HUES48 (cell line): ENCODE measurements at regions not wholly inside any gene's neighbourhood (a gene's known extent, or its start where the extent isn't known, plus 50 kb on each side); places are given as distances from the start of the nearest gene placed in this dataset.

Experiments
- H3K27ac ChIP-seq: one replicate; pipeline ENCODE4 v1.7.0; 2013; ENCODE audit warnings: low read depth, low read length, inconsistent platforms
- H3K27me3 ChIP-seq: 2 replicates; pipeline ENCODE4 v1.6.1; 2013; ENCODE audit warnings: mild to moderate bottlenecking, low read length; ENCODE audit not compliant: control insufficient read depth, insufficient read depth
- H3K36me3 ChIP-seq: 2 replicates; pipeline ENCODE4 v1.6.1; 2013; ENCODE audit warnings: low read length; ENCODE audit not compliant: control insufficient read depth, insufficient read depth
- H3K4me1 ChIP-seq: 2 replicates; pipeline ENCODE4 v1.6.1; 2013; ENCODE audit warnings: mild to moderate bottlenecking, low read length; ENCODE audit not compliant: control insufficient read depth, insufficient read depth
- H3K4me3 ChIP-seq: 2 replicates; pipeline ENCODE4 v1.5.1; 2013; ENCODE audit warnings: mild to moderate bottlenecking, low read depth, low read length
- H3K9ac ChIP-seq: 2 replicates; pipeline ENCODE4 v1.6.1; 2013; ENCODE audit warnings: mild to moderate bottlenecking, low read depth, low read length, moderate library complexity
- H3K9me3 ChIP-seq: 2 replicates; pipeline ENCODE4 v1.6.1; 2013; ENCODE audit warnings: low read length; ENCODE audit not compliant: control insufficient read depth, insufficient read depth

DNA sequence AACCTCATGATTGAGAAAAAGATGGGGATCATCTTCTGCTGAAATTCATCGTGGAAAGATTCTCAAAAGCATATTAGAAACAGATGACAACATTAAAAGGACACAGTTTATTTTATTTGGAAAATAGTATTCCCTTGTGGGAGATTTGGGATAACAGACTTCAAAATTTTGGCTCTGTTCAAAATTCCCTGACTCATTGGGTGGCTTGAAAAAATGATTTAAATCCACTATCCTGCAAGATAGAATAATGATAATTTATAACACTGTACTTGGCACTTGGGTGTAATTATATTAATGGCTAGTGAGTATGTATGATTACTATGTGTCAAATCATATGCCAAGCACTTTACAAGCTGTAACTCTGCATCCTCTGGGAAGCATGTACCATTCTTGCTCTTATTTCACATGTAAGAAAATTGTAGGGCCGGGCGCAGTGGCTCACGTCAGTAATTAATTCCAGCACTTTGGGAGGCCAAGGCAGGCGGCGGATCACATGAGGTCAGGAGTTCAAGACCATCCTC lies 128.8 kb downstream of the LMNTD1 start:
- no peaks in the 10 kb centered on the region for H3K36me3 ChIP-seq
- H3K4me1 ChIP-seq = no peaks in the 10 kb centered on the region
- H3K9ac ChIP-seq = no peak overlapping the region
- H3K27ac ChIP-seq = no peak overlapping the region
- no peak overlapping the region for H3K4me3 ChIP-seq
- H3K27me3 ChIP-seq = no peaks in the 10 kb centered on the region
- H3K9me3 ChIP-seq = no peaks in the 10 kb centered on the region

DNA sequence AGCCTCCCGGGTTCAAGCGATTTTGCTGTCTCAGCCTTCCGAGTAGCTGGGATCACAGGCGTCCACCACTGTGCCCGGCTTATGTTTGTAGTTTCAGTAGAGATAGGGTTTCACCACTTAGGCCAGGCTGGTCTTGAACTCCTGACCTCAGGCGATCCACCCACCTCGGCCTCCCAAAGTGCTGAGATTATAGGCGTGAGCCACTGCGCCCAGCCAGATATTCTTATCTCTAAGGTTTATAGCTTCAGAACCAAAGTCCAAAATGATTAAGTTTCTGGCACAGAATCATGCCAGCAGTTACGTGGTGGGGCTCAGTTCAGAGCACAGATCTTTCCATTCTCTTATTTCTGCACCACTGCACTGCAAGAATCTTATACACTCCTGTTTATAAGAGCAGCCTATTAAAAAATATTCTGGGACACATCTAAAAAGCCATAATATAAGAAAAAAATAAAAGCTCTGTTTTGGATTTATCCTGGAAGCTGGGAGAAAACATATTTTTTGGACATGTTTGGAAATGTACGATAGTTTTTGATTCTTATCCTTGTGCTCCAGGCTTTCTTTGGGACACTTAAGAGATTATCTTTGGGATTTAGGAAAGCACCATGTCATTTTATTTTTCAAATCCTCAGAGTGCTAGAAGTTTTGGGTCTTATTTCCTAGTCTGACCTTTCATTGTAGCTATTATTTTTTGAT lies 129.6 kb downstream of the LMNTD1 start:
- Histone ChIP-seq H3K27me3 (no peaks in the 10 kb centered on the region), H3K9me3 (no peaks in the 10 kb centered on the region), H3K36me3 (no peaks in the 10 kb centered on the region), H3K4me1 (no peaks in the 10 kb centered on the region), H3K27ac (no peak overlapping the region), H3K4me3 (no peak overlapping the region), H3K9ac (no peak overlapping the region)

DNA sequence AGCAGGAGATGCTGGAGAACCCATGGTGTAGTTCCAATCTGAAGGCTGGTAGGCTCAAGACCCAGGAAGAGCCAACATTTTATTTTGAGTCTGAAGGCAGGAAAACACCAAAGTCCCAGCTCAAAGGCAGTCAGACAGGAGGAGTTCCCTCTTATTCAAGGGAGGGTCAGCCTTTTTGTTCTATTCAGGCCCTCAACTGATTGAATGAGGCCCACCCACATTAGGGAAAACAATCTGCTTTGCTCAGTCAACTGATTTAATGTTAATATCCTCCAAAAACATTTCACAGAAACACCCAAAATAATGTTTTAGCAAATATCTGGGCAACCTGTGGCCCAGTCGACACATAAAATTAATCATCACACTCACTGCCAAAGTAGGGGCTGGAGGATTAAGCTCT lies 130.8 kb downstream of the LMNTD1 start:
- Histone ChIP-seq H3K9ac (no peak overlapping the region), H3K27me3 (no peaks in the 10 kb centered on the region), H3K36me3 (no peaks in the 10 kb centered on the region), H3K27ac (no peak overlapping the region), H3K4me3 (no peak overlapping the region), H3K4me1 (no peaks in the 10 kb centered on the region), H3K9me3 (no peaks in the 10 kb centered on the region)

DNA sequence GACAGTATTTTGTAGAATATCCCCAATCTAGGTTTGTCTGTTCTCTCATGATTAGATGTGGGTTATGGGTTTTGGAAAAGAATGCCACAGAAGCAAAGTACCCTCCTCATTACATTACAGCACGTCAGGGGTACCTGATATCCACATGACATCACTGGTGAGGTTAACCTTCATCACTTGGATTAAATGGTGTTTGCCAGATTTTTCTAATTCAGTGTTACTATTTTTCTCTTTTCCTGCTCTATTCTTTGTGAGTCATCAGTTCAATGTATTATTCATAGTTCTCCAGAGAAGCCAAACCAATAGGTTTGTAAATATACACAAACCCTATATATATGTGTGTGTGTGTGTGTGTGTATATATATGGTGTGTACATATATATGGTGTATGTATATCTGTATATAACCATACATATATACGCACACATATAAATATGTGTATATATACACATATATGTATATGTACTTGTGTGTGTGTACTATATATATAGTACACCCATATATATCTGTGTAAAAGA lies 131.4 kb downstream of the LMNTD1 start:
- Histone ChIP-seq H3K36me3 (no peaks in the 10 kb centered on the region), H3K9ac (no peak overlapping the region), H3K27ac (no peak overlapping the region), H3K9me3 (no peaks in the 10 kb centered on the region), H3K4me3 (no peak overlapping the region), H3K27me3 (no peaks in the 10 kb centered on the region), H3K4me1 (no peaks in the 10 kb centered on the region)

DNA sequence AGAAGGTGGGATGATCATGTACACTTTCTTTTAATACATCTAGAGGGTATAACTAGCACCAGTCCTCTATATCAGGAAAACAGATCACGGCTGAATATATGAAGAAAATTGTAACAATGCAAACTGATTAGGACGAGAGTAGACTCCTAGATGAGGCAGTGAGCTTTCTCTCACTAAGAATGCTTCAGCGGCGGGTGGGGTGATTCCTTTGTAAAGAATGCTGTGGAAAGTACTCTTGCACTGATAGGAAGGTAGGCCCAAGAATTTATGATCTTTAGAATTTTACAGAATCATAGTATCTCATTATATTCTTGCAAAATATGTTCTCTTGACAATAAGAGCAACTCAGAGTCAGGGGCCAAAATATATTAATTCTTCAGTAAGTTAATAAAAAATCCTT lies 133.0 kb downstream of the LMNTD1 start:
- no peaks in the 10 kb centered on the region for H3K4me1 ChIP-seq
- no peaks in the 10 kb centered on the region for H3K9me3 ChIP-seq
- H3K27me3 ChIP-seq = no peaks in the 10 kb centered on the region
- no peak overlapping the region for H3K4me3 ChIP-seq
- no peaks in the 10 kb centered on the region for H3K36me3 ChIP-seq
- no peak overlapping the region for H3K9ac ChIP-seq
- H3K27ac ChIP-seq = no peak overlapping the region

DNA sequence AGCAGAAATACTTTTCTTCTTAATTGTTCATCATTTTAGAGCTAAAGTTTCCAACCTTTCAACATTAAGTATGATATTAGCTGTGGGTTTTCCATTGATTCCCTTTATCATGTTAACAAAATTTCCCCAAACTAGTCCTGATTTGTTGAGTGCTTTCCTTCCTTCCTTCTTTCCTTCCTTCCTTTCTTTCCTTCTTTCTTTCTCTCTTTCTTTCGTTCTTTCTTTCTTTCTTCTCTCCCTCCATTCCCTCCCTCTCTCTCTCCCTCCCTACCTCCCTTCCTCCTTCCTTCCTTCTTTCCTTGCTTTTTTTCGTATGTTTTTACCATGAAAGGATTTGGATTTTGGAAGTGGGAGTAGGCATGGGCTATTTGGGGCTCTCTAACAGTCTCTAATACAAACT lies 133.5 kb downstream of the LMNTD1 start:
- Histone ChIP-seq H3K27ac (no peak overlapping the region), H3K27me3 (no peaks in the 10 kb centered on the region), H3K36me3 (no peaks in the 10 kb centered on the region), H3K9me3 (no peaks in the 10 kb centered on the region), H3K9ac (no peak overlapping the region), H3K4me1 (no peaks in the 10 kb centered on the region), H3K4me3 (no peak overlapping the region)

DNA sequence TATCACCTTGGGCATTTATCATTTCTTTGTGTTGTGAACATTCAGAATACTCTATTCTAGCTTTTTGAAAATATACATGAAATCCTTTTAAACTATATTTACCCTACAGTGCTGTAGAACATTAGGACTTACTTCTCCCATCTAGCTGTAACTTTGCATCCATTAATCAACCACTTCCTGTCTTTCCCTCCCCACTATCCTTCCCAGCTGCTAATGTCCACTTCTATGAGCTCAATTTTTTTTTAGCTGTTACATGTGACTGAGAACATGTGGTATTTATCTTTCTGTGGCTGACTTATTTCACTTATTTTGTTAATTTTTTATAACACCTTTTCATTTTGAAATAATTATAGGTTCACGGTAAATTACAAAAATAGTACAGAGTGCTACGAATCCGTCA lies 136.0 kb downstream of the LMNTD1 start:
- H3K4me1 ChIP-seq = no peaks in the 10 kb centered on the region
- H3K27ac ChIP-seq = no peak overlapping the region
- no peaks in the 10 kb centered on the region for H3K27me3 ChIP-seq
- no peak overlapping the region for H3K9ac ChIP-seq
- H3K36me3 ChIP-seq = no peaks in the 10 kb centered on the region
- H3K9me3 ChIP-seq = no peaks in the 10 kb centered on the region
- H3K4me3 ChIP-seq = no peak overlapping the region

DNA sequence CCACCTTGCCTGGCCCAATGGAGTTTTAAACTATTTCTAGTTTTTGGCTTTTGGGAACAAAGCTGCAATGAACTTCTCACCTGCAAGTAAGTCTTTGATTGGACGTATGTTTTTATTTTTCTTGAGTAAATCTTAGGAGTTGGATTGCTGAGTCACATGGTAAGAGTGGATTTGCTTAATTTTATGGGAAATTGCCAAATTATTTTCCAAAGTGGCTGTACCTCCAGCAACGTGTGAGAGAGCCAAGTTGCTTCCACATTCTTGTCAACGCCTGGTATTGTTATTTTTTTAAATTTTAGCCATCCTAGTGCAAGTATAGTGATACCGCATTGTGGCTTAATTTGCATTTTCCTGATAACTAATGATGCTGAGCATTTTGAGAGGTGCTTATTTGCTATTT lies 136.6 kb downstream of the LMNTD1 start:
- Histone ChIP-seq H3K27ac (no peak overlapping the region), H3K9ac (no peak overlapping the region), H3K36me3 (no peaks in the 10 kb centered on the region), H3K9me3 (no peaks in the 10 kb centered on the region), H3K4me1 (no peaks in the 10 kb centered on the region), H3K27me3 (no peaks in the 10 kb centered on the region), H3K4me3 (no peak overlapping the region)

DNA sequence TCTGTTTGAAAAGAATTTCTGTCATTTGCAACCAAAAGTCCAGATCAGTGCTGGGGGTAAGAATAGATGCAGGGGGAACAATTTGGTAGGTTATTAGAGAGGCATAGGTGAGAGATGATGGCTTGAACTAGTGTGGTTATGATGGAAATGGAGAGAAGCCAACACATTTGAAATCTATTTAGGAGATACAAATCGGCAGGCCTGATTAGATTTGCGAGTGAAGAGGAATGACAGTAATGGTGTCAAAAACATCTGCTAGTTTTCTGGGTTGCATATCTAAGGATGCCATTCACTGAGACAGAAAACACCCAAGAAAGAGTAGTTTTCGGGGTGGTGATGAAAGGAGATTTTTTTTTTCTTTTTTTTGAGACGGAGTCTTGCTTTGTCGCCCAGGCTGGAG lies 138.1 kb downstream of the LMNTD1 start:
- H3K9ac ChIP-seq = no peak overlapping the region
- no peaks in the 10 kb centered on the region for H3K9me3 ChIP-seq
- H3K4me3 ChIP-seq = no peak overlapping the region
- H3K4me1 ChIP-seq = no peaks in the 10 kb centered on the region
- no peak overlapping the region for H3K27ac ChIP-seq
- no peaks in the 10 kb centered on the region for H3K27me3 ChIP-seq
- H3K36me3 ChIP-seq = no peaks in the 10 kb centered on the region

DNA sequence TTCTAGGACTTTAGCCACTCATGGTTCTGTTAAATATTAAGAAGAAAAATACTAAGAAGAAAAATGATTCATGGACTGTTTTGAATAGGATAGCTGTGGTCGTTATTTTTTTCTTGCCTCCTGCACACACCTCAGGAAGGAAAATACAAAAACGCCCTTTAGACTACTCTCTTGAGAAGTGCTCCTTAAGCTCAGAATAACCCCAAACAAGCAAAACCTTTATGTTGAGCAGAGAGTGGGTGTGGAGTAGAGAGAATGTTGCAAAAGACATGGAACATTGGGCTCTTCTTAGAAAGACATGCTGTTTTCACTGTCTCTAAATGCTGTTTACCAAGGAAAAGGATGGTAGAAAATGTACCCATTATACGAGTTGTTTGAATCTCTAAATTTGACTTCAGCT lies 140.3 kb downstream of the LMNTD1 start:
- no peaks in the 10 kb centered on the region for H3K4me1 ChIP-seq
- H3K9me3 ChIP-seq = no peaks in the 10 kb centered on the region
- H3K9ac ChIP-seq = no peak overlapping the region
- H3K4me3 ChIP-seq = no peak overlapping the region
- no peaks in the 10 kb centered on the region for H3K36me3 ChIP-seq
- no peaks in the 10 kb centered on the region for H3K27me3 ChIP-seq
- H3K27ac ChIP-seq = no peak overlapping the region

DNA sequence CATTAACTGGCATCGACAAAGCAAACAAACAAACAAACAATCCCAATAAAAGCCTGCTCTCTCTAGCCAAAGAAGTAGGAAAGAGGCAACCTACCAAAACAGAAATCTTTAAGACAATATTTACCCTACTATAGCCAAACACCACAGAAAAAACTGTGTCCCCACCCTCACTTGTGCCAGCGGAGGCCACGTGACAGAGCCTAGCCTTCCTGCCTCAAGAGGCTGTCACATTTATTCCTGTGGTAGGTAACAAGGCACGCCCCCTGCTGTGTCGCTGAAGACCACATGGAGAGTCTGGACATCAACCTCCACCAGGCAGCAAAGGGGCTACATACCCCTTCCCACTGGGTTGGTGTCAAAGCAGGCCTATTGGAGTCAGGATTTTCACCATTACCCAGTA lies 148.1 kb downstream of the LMNTD1 start:
- H3K4me3 ChIP-seq = no peak overlapping the region

More for the DNA sequence above, 148.1 kb downstream of the LMNTD1 start:
- Histone ChIP-seq H3K27me3 (no peaks in the 10 kb centered on the region), H3K4me1 (no peaks in the 10 kb centered on the region), H3K9ac (no peak overlapping the region), H3K9me3 (no peaks in the 10 kb centered on the region), H3K36me3 (no peaks in the 10 kb centered on the region), H3K27ac (no peak overlapping the region)
